C4-2B (cell line): ENCODE measurements at regions not wholly inside any gene's neighbourhood (a gene's known extent, or its start where the extent isn't known, plus 50 kb on each side); places are given as distances from the start of the nearest gene placed in this dataset.

Experiments
- ZFX ChIP-seq: fragments of 450-650 bp; IDR thresholded peaks from 2 replicates; pipeline ENCODE4 v1.6.1; 2017
- TF ChIP-seq, protein P1 (sequence below): fragments of 450-650 bp; conservative IDR thresholded peaks from 2 replicates; pipeline ENCODE4 v1.5.1; 2017; ENCODE audit warnings: mild to moderate bottlenecking

- TF ChIP-seq, protein P1, sequence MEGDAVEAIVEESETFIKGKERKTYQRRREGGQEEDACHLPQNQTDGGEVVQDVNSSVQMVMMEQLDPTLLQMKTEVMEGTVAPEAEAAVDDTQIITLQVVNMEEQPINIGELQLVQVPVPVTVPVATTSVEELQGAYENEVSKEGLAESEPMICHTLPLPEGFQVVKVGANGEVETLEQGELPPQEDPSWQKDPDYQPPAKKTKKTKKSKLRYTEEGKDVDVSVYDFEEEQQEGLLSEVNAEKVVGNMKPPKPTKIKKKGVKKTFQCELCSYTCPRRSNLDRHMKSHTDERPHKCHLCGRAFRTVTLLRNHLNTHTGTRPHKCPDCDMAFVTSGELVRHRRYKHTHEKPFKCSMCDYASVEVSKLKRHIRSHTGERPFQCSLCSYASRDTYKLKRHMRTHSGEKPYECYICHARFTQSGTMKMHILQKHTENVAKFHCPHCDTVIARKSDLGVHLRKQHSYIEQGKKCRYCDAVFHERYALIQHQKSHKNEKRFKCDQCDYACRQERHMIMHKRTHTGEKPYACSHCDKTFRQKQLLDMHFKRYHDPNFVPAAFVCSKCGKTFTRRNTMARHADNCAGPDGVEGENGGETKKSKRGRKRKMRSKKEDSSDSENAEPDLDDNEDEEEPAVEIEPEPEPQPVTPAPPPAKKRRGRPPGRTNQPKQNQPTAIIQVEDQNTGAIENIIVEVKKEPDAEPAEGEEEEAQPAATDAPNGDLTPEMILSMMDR: no peak
- no peak for TF ChIP-seq ZFX
Observed at GRCh38 chr7:109641445-109641844, 1071.8 kb downstream of the DNAJB9 start.
